Skin of body (tissue), 1 donor: ENCODE measurements at regions not wholly inside any gene's neighbourhood (a gene's known extent, or its start where the extent isn't known, plus 50 kb on each side); places are given as distances from the start of the nearest gene placed in this dataset.
"Not testable (repeated sequence)": the region's sequence is repeated elsewhere in the genome, so short reads cannot be mapped to it uniquely, and the experiment has no call there.

Source experiments
- DNase-seq: peaks from one replicate; lab custom pipeline; 2025; lab: John Stamatoyannopoulos, UW

- DNase-seq = peak; percentile 8
These were observed 305.1 kb upstream of the GOT2 start for GRCh38 chr16:59039066-59039720.

GRCh38 chr16:59030923-59031485, 296.9 kb upstream of the GOT2 start:
- no peak for DNase-seq

GRCh38 chr16:59021751-59022150, 287.6 kb upstream of the GOT2 start:
- DNase-seq = no peak

- DNase-seq = no peak
These were observed 279.8 kb upstream of the GOT2 start for GRCh38 chr16:59013930-59014329.

- DNase-seq = no peak
These were observed 265.6 kb upstream of the GOT2 start for GRCh38 chr16:58999762-59000161.

- DNase-seq = not testable (repeated sequence)
These were observed 258.6 kb upstream of the GOT2 start for GRCh38 chr16:58992755-58993154.

- DNase-seq = not testable (repeated sequence)
These were observed 249.3 kb upstream of the GOT2 start for GRCh38 chr16:58983181-58983965.

- peak; percentile 42 for DNase-seq
These were observed 236.7 kb upstream of the GOT2 start for GRCh38 chr16:58970775-58971174.

- no peak for DNase-seq
These were observed 229.4 kb upstream of the GOT2 start for GRCh38 chr16:58963479-58963878.

DNA sequence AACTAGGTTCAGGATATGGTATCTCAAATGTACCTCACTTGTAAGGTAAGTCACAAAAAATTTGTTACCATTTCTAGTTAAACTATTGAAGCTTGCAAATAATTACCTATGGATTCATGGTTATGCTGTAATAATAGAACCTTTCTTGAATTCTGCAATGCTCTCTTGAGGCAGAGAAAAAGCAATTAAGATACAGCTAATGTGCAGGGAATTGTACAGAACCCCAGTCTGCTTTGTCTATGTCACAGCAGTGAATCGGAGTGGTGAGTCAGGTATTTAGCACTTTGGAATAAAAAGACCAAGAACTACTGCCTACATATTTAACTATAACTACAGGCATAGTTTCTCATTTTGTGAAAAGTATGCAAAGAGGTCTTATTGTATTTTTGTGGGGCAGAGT, 228.7 kb upstream of the GOT2 start:
- DNase-seq = no peak

DNA sequence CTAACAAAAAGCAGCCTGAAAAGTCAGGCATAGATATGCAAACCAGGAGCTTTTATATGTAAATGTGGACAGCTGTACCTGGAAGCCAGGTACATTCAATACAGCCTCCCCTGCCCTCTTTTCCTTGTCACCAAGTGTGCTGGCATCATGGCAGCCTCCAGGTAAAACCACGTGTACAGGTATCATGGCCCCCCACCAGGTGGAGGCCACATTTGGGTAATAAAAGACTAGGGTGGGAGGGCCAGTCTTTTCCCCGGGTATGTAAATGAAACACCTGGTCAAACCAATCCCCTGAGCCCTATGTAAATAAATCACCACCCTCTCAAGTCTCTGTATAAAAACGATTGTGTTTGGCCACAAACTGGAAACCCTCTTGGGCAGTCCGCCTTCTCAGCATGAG, 226.4 kb upstream of the GOT2 start:
- DNase-seq = no peak

DNA sequence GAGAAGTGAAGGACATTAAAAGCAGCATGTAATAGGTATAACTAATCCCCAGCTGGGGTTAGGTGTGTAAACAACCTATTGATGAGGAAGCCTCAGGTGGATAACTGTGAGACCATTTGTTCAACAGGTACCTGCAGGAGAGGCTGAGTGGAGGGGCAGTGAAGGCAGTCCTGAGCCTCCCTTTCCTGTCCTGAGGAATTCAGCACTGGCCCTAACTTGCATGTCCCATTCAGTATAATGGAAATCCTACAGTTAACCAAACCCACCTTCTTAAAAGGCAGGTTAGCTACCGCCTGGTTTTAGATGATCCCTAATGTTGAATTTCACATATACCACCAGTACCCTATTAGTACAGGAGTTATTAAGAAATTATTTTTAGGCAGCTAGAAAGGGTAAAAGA, 225.9 kb upstream of the GOT2 start:
- no peak for DNase-seq

DNA sequence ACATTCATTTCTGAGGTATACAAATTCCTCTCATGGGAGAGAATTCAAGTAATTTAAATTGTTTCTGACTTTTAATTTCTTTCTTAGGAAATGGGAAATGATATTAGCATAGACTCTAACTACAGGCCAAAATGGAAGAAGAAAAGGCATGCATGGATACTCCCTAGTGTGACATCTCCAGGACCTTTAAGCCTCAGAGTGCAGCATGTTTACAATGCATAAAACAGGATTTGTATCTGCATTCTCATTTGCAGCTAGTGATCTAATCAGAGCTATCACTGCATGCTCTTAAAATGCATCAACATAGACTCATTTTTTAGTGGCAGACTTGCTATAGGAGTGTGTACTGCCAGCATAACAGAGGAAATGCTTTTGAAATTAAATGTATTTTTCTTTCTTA, 224.6 kb upstream of the GOT2 start:
- DNase-seq = no peak

DNA sequence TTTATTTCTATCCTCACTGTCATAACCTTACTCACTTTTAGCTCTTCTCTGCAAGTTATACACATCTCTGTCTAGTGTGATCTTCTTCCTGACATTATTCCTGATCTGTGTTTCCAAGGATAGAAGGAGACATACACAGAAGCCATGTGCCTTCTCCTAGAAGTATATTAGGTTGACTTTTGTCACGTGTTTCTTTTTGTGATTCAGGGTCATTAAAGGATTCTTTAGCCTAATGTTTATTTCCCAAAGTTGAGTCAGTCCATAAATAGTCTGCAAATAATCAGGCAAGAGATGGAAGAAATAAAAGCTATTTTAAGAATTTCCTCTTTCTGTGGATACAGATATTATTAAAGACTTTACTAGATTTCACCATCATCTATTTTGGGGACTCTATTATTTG, 214.1 kb upstream of the GOT2 start:
- DNase-seq = no peak

- DNase-seq = no peak
These were observed 206.5 kb upstream of the GOT2 start for GRCh38 chr16:58940609-58941008.

DNA sequence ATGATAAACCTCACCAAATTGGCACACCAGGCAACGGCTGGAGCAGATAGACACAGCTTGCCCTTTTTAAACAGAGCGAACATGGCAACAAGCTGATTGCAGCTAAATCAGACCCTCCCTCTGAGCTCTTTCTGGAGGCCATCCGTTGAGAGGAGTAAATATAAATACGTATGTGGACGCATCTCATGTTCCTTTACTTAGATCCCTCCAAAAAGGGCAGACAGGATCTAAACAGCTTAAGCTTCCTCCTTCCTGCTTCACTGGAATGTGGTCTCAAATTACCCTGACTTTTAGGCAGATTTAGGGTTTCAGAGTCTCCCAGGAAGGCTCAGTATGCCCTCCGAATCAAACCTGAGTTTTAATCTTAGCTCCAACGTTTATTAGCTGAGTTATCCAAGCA, 204.7 kb upstream of the GOT2 start:
- DNase-seq = no peak

GRCh38 chr16:58937661-58938060, 203.5 kb upstream of the GOT2 start:
- DNase-seq = no peak

DNA sequence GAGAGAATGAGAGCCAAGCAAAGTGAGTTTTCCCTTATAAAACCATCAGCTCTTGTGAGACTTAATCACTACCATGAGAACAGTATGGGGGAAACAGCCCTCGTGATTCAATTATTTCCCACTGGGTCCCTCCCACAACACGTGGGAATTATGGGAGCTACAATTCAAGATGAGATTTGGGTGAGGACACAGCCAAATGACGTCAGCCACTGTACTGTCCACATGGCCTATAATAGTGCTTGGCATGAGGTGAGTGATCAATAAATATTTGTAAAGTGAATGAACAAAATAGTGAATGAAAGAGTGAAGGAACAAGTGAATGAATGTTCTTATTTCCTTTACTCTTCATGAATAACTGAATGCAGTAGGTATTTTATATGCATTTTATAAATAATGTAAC, 199.1 kb upstream of the GOT2 start:
- no peak for DNase-seq

GRCh38 chr16:58931436-58931835, 197.3 kb upstream of the GOT2 start:
- DNase-seq = no peak

GRCh38 chr16:58923094-58923493, 189.0 kb upstream of the GOT2 start:
- DNase-seq = no peak

- DNase-seq = no peak
These were observed 179.3 kb upstream of the GOT2 start for GRCh38 chr16:58913456-58913855.

GRCh38 chr16:58912571-58912970, 178.5 kb upstream of the GOT2 start:
- no peak for DNase-seq
